Progenitor cell of endocrine pancreas (in vitro differentiated cells): ENCODE measurements at regions not wholly inside any gene's neighbourhood (a gene's known extent, or its start where the extent isn't known, plus 50 kb on each side); places are given as distances from the start of the nearest gene placed in this dataset.

Experiments used
- DNase-seq: peaks from one replicate; pipeline ENCODE4 v3.0.0; 2021; ENCODE audit warnings: low spot score; ENCODE audit not compliant: unreplicated experiment
- H3K27ac Mint-ChIP-seq: 2 replicates; pipeline ENCODE4 v1.8.0; 2021; ENCODE audit warnings: mild to moderate bottlenecking, moderate library complexity, mixed read lengths
- H3K27me3 Mint-ChIP-seq: 2 replicates; pipeline ENCODE4 v1.8.0; 2021; ENCODE audit warnings: mixed read lengths
- H3K36me3 Mint-ChIP-seq: 2 replicates; pipeline ENCODE4 v1.8.0; 2022; ENCODE audit warnings: mixed read lengths; ENCODE audit not compliant: insufficient read depth
- H3K4me1 Mint-ChIP-seq: 2 replicates; pipeline ENCODE4 v1.8.0; 2021; ENCODE audit warnings: low read depth, mixed read lengths
- H3K4me3 Mint-ChIP-seq: 2 replicates; pipeline ENCODE4 v1.8.0; 2021; ENCODE audit warnings: low read depth, mild to moderate bottlenecking, moderate library complexity, mixed read lengths
- H3K9me3 Mint-ChIP-seq: 2 replicates; pipeline ENCODE4 v1.8.0; 2021; ENCODE audit warnings: low read depth, mixed read lengths
- CTCF ChIP-seq: fragments of 200-600 bp; sonication (generic); IDR thresholded peaks from one replicate; pipeline ENCODE4 v1.5.0; 2021; ENCODE audit warnings: antibody characterized with exemption, mild to moderate bottlenecking; ENCODE audit not compliant: unreplicated experiment

- no peak overlapping the region for H3K4me3 Mint-ChIP-seq
- no peaks in the 10 kb centered on the region for H3K27me3 Mint-ChIP-seq
- no peak overlapping the region for H3K27ac Mint-ChIP-seq
- peaks cover 8% of the 10 kb centered on the region for H3K4me1 Mint-ChIP-seq
- DNase-seq, result no peak
- peaks cover 12% of the 10 kb centered on the region for H3K36me3 Mint-ChIP-seq
- H3K9me3 Mint-ChIP-seq, result peaks cover 47% of the 10 kb centered on the region
- TF ChIP-seq CTCF, result no peak
Observed at GRCh38 chr6:144978208-144978607, 693.1 kb downstream of the UTRN start.

GRCh38 chr6:144986271-144986670 is 701.1 kb downstream of the UTRN start:
- H3K27me3 Mint-ChIP-seq, result no peaks in the 10 kb centered on the region
- H3K27ac Mint-ChIP-seq, result no peak overlapping the region
- DNase-seq, result no peak
- no peak overlapping the region for H3K4me3 Mint-ChIP-seq
- H3K4me1 Mint-ChIP-seq, result peaks cover 7% of the 10 kb centered on the region
- peaks cover 3% of the 10 kb centered on the region for H3K36me3 Mint-ChIP-seq
- H3K9me3 Mint-ChIP-seq, result peaks cover 31% of the 10 kb centered on the region
- TF ChIP-seq CTCF, result no peak

DNA sequence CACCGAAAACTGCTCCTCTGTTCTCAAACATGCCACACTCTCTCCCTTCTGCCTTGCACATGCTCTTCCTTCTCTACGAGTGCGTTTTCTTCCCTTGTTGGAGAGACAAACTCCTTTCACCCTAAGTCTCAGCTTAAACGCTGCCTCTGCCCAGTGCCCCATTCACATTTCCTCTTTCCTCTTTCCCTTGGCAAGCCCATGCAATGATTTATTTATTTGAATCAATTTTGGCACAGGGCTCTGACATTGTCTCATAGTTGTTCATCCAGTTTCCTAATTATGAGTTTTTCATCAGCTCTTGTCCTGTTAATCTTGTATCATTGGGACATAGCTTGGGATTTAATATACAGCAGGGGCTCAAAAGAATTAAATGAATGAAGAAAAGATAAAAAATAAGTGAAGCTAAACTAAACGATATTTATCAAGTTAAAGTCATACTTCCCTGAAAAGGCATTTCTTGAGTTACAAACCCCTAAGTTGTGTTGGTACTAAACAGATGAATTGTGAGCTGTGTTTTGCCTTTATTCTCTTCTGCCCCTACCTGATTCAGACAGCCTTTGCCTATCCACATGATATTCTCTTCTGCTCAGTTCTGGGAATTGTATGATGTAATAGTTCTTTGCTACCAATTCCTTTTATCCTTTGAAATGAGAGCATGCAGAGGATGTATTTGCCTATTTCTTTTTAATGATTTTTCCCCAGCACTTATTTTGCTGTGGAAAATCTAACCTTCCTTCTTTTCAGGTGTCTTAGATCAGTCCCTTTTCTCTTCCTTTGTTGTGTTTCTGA is 704.4 kb downstream of the UTRN start:
- Mint-ChIP-seq H3K27me3 (no peaks in the 10 kb centered on the region), H3K36me3 (peaks cover 3% of the 10 kb centered on the region)
- TF ChIP-seq CTCF, result no peak

GRCh38 chr6:144990784-144991183 is 705.6 kb downstream of the UTRN start:
- DNase-seq, result no peak
- no peak for TF ChIP-seq CTCF
- peaks cover 18% of the 10 kb centered on the region for H3K4me1 Mint-ChIP-seq
- peaks cover 6% of the 10 kb centered on the region for H3K9me3 Mint-ChIP-seq
- H3K27me3 Mint-ChIP-seq, result no peaks in the 10 kb centered on the region
- H3K36me3 Mint-ChIP-seq, result no peaks in the 10 kb centered on the region
- no peak overlapping the region for H3K4me3 Mint-ChIP-seq
- H3K27ac Mint-ChIP-seq, result no peak overlapping the region

More for the DNA sequence above, 704.4 kb downstream of the UTRN start:
- Mint-ChIP-seq H3K4me3 (no peak overlapping the region), H3K9me3 (peaks cover 12% of the 10 kb centered on the region), H3K4me1 (peaks cover 18% of the 10 kb centered on the region), H3K27ac (no peak overlapping the region)
- DNase-seq, result no peak

GRCh38 chr6:144993870-144994269 is 708.7 kb downstream of the UTRN start:
- H3K4me1 Mint-ChIP-seq, result peaks cover 18% of the 10 kb centered on the region
- no peak for TF ChIP-seq CTCF
- H3K27ac Mint-ChIP-seq, result no peak overlapping the region
- no peaks in the 10 kb centered on the region for H3K27me3 Mint-ChIP-seq
- DNase-seq, result no peak
- H3K9me3 Mint-ChIP-seq, result no peaks in the 10 kb centered on the region
- no peaks in the 10 kb centered on the region for H3K36me3 Mint-ChIP-seq
- no peak overlapping the region for H3K4me3 Mint-ChIP-seq
